Astrocyte (in vitro differentiated cells and primary cell): ENCODE measurements at regions not wholly inside any gene's neighbourhood (a gene's known extent, or its start where the extent isn't known, plus 50 kb on each side); places are given as distances from the start of the nearest gene placed in this dataset.

Experiments
- DNase-seq: peaks from one replicate; pipeline ENCODE4 v3.0.0-alpha.2; 2010; ENCODE audit warnings: low read depth
- FAIRE-seq: peaks from 2 replicates; lab custom pipeline; 2011; peaks lifted over from hg19 to GRCh38; lab: Jason Lieb, UNC
- H2AFZ ChIP-seq: 2 replicates; pipeline ENCODE4 v1.6.0; 2012; ENCODE audit warnings: low read depth, low read length, inconsistent platforms
- H3K27ac ChIP-seq: 2 replicates; pipeline ENCODE4 v1.5.1; 2011; ENCODE audit warnings: low read depth, low read length, inconsistent platforms
- H3K27me3 ChIP-seq: 2 replicates; pipeline ENCODE4 v1.6.0; 2011; ENCODE audit warnings: low read length, inconsistent platforms; ENCODE audit not compliant: insufficient read depth
- H3K36me3 ChIP-seq: 2 replicates; pipeline ENCODE4 v1.5.1; 2011; ENCODE audit warnings: low read length, inconsistent platforms; ENCODE audit not compliant: insufficient read depth
- H3K4me1 ChIP-seq: 2 replicates; pipeline ENCODE4 v1.5.1; 2011; ENCODE audit warnings: low read length, inconsistent platforms; ENCODE audit not compliant: insufficient read depth
- H3K4me2 ChIP-seq: 2 replicates; pipeline ENCODE4 v1.6.0; 2012; ENCODE audit warnings: low read length, inconsistent platforms
- H3K4me3 ChIP-seq: 2 replicates; pipeline ENCODE4 v1.5.1; 2011; ENCODE audit warnings: low read depth, mild to moderate bottlenecking, low read length, inconsistent platforms; ENCODE audit not compliant: insufficient read depth
- H3K79me2 ChIP-seq: 2 replicates; pipeline ENCODE4 v1.6.0; 2012; ENCODE audit warnings: mild to moderate bottlenecking, low read length, inconsistent platforms; ENCODE audit not compliant: insufficient read depth
- H3K9ac ChIP-seq: 2 replicates; pipeline ENCODE4 v1.6.0; 2012; ENCODE audit warnings: mild to moderate bottlenecking, low read length, inconsistent platforms
- H3K9me3 ChIP-seq: 2 replicates; pipeline ENCODE4 v1.5.1; 2012; ENCODE audit warnings: low read depth, mild to moderate bottlenecking, low read length, inconsistent platforms; ENCODE audit not compliant: insufficient read depth
- H4K20me1 ChIP-seq: 2 replicates; pipeline ENCODE4 v1.6.0; 2012; ENCODE audit warnings: low read length, inconsistent platforms; ENCODE audit not compliant: insufficient read depth
- H3K27ac Mint-ChIP-seq: one replicate; pipeline ENCODE4 v1.8.0; 2021; ENCODE audit warnings: mild to moderate bottlenecking, mixed read lengths; ENCODE audit not compliant: unreplicated experiment
- H3K27me3 Mint-ChIP-seq: one replicate; pipeline ENCODE4 v1.8.0; 2021; ENCODE audit warnings: low read depth, mixed read lengths; ENCODE audit not compliant: unreplicated experiment
- H3K36me3 Mint-ChIP-seq: one replicate; pipeline ENCODE4 v1.8.0; 2021; ENCODE audit warnings: low read depth, mixed read lengths; ENCODE audit not compliant: unreplicated experiment
- H3K4me1 Mint-ChIP-seq: one replicate; pipeline ENCODE4 v1.8.0; 2021; ENCODE audit warnings: low read depth, mixed read lengths; ENCODE audit not compliant: unreplicated experiment
- H3K4me3 Mint-ChIP-seq: one replicate; pipeline ENCODE4 v1.8.0; 2021; ENCODE audit warnings: mild to moderate bottlenecking, moderate library complexity, mixed read lengths; ENCODE audit not compliant: unreplicated experiment
- H3K9me3 Mint-ChIP-seq: one replicate; pipeline ENCODE4 v1.8.0; 2021; ENCODE audit warnings: mild to moderate bottlenecking, mixed read lengths; ENCODE audit not compliant: unreplicated experiment
- EZH2 ChIP-seq: IDR thresholded peaks from 2 replicates; pipeline ENCODE4 v1.6.1; 2012; ENCODE audit warnings: mild to moderate bottlenecking, low read length, inconsistent platforms; ENCODE audit not compliant: insufficient read depth
- TF ChIP-seq, protein P1 (sequence below): IDR thresholded peaks from 2 replicates; pipeline ENCODE4 v1.5.1; 2011; ENCODE audit warnings: low read depth, mild to moderate bottlenecking, inconsistent platforms, low read length, moderate library complexity; ENCODE audit not compliant: insufficient read depth

DNA sequence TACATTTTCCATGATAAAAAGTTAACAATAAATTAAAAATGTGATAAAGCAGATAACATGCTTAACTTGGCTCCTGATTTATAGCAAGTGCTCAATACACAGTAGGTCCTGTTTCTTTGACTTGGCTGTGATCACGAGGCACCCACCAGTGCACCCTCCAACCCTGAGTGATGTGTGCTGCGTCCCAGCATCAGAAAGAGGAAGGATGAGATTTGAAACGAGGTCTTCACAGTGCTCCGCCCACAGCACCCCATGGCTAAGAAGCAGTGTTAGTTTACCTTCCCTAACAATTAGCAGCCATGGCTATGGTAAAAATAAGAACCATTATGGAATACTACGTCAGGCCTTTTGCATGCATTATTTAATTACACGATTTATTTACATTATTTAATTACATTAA lies 292.0 kb upstream of the ZMIZ1 start:
- Histone ChIP-seq H3K4me1 (peaks cover 14% of the 10 kb centered on the region), H3K4me3 (no peak overlapping the region), H3K27me3 (no peaks in the 10 kb centered on the region), H3K9me3 (no peaks in the 10 kb centered on the region), H4K20me1 (no peaks in the 10 kb centered on the region), H2AFZ (no peak overlapping the region), H3K79me2 (no peaks in the 10 kb centered on the region), H3K36me3 (no peaks in the 10 kb centered on the region), H3K4me2 (no peak overlapping the region), H3K27ac (no peak overlapping the region), H3K9ac (no peak overlapping the region)
- TF ChIP-seq, protein P1, sequence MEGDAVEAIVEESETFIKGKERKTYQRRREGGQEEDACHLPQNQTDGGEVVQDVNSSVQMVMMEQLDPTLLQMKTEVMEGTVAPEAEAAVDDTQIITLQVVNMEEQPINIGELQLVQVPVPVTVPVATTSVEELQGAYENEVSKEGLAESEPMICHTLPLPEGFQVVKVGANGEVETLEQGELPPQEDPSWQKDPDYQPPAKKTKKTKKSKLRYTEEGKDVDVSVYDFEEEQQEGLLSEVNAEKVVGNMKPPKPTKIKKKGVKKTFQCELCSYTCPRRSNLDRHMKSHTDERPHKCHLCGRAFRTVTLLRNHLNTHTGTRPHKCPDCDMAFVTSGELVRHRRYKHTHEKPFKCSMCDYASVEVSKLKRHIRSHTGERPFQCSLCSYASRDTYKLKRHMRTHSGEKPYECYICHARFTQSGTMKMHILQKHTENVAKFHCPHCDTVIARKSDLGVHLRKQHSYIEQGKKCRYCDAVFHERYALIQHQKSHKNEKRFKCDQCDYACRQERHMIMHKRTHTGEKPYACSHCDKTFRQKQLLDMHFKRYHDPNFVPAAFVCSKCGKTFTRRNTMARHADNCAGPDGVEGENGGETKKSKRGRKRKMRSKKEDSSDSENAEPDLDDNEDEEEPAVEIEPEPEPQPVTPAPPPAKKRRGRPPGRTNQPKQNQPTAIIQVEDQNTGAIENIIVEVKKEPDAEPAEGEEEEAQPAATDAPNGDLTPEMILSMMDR = no peak
- no peak for TF ChIP-seq EZH2
- FAIRE-seq (no peak), DNase-seq (no peak)
- peaks cover 31% of the 10 kb centered on the region for H3K27me3 Mint-ChIP-seq
- H3K36me3 Mint-ChIP-seq = no peaks in the 10 kb centered on the region
- H3K4me3 Mint-ChIP-seq = peak overlapping the region; percentile 34
- no peak overlapping the region for H3K27ac Mint-ChIP-seq
- H3K9me3 Mint-ChIP-seq = peaks cover 4% of the 10 kb centered on the region
- H3K4me1 Mint-ChIP-seq = peaks cover 10% of the 10 kb centered on the region

DNA sequence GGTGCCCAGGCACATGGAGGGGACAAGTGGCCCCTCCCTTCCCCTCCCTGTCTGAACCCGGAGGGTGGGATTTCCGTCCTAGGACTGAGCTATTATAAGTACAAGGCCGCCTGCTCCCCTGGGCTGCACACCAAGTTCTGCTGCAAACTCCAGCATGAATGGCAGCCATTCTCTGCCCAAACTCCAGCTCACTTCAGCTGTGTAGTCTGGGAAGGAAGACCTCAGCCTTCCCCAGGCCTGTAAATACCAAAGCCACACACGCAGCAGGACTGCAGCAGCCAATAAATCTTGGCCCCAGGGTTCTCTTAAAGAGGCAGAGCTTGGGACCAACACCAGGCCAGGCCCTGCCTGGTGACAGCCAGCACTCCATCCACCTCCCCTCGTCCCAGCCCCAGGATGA lies 291.3 kb upstream of the ZMIZ1 start:
- no peak overlapping the region for H3K4me3 Mint-ChIP-seq
- no peaks in the 10 kb centered on the region for H3K36me3 Mint-ChIP-seq
- Histone ChIP-seq H3K9ac (no peak overlapping the region), H3K4me1 (peaks cover 14% of the 10 kb centered on the region), H3K27ac (no peak overlapping the region), H2AFZ (peak overlapping the region; percentile 23), H3K4me3 (no peak overlapping the region), H3K4me2 (no peak overlapping the region), H3K9me3 (no peaks in the 10 kb centered on the region), H3K79me2 (no peaks in the 10 kb centered on the region), H4K20me1 (no peaks in the 10 kb centered on the region), H3K27me3 (no peaks in the 10 kb centered on the region), H3K36me3 (no peaks in the 10 kb centered on the region)
- peaks cover 5% of the 10 kb centered on the region for H3K9me3 Mint-ChIP-seq
- DNase-seq = no peak
- H3K27me3 Mint-ChIP-seq = peaks cover 29% of the 10 kb centered on the region
- peaks cover 10% of the 10 kb centered on the region for H3K4me1 Mint-ChIP-seq
- TF ChIP-seq EZH2 = no peak
- TF ChIP-seq, protein P1 = no peak
- no peak overlapping the region for H3K27ac Mint-ChIP-seq
- no peak for FAIRE-seq

DNA sequence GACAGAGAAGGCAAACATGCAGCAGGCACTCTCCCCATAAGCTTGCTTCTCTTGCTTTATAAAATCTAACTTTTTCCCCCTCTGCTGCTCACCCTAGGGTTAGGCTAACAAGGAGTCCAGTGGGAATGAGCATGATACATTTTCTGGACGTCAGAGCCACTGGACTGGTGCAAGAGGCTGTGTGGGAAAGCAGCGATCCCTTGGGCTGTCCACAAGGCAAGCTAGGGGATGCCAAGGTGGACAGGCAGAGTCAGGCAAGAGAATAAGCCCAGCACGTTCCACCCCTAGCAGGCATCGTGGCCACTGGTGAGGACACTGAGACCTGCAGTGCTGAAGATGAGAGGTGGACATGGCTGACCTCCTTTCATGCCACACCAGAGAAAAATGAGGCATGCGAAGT lies 290.9 kb upstream of the ZMIZ1 start:
- FAIRE-seq (no peak), DNase-seq (no peak)
- Histone ChIP-seq H4K20me1 (no peaks in the 10 kb centered on the region), H3K9ac (no peak overlapping the region), H3K27me3 (no peaks in the 10 kb centered on the region), H3K4me3 (no peak overlapping the region), H3K27ac (no peak overlapping the region), H3K9me3 (no peaks in the 10 kb centered on the region), H3K4me2 (no peak overlapping the region), H3K36me3 (no peaks in the 10 kb centered on the region), H3K79me2 (no peaks in the 10 kb centered on the region), H2AFZ (peak overlapping the region; percentile 23), H3K4me1 (peaks cover 14% of the 10 kb centered on the region)
- Mint-ChIP-seq H3K4me1 (peaks cover 10% of the 10 kb centered on the region), H3K9me3 (peaks cover 9% of the 10 kb centered on the region), H3K4me3 (no peak overlapping the region), H3K36me3 (no peaks in the 10 kb centered on the region), H3K27ac (no peak overlapping the region), H3K27me3 (peaks cover 27% of the 10 kb centered on the region)
- TF ChIP-seq EZH2 = no peak
